ENCODE measurements at regions not wholly inside any gene's neighbourhood (a gene's known extent, or its start where the extent isn't known, plus 50 kb on each side); places are given as distances from the start of the nearest gene placed in this dataset.

DNA sequence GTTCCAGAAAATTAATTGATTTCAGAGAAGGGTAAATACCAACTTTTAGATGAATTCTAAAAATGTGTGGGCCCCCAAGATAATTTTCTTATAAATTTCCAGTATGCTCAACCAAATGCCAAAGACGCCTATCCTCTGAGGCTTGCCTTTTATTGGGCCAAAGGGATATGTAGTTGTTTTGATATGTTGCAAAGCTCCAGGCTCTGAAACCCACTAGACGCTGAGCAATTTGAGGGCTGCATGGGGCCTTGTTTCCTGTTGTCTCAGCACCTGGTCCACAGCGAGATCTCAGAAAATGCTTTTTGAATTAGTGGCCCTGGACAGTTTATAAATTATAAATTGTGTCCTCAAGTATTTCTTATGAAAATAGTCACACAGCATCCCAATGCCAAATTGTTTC is 397.2 kb downstream of the SAMD5 start:
- no peak for DNase-seq (ENCODE audit: low read depth in 2 of 2)

DNA sequence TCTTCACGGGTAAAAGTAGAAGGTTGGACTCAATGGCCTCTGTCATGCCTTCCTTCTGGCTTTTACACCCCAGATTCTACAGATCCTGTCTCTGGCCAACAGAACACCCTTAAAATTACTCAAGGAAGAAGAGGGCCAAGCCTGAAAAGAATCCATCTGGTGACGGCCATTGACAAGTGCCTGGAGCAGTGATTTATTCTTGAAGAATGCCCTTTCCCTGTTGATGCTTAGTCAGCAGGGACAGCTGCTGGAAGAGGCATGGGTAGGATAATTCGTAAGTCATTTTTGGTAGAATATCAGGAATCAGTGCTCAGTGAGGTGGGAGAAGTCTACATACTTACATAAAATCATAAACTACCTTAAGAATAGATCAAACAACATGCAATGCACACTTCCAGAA is 397.9 kb downstream of the SAMD5 start:
- DNase-seq (ENCODE audit: low read depth in 2 of 2), result no peak

DNA sequence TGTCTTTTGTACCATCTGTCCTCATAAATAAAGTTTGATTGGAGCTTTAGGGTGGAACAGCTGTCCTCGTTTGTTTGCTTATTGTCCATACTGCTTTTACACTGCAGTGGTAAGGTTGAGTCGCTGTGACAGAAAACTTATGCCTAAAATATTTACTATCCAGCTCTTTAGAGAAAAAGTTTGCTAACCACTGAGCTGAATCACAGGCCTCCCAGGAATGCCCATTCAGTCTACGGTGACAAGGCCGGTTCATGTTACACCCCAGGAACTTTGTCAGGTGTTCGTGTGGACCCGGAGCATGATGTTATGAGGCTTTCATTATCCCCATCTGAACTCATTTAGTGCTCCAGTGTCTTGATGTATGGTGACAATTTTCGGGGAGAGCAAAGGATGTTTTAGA is 401.1 kb downstream of the SAMD5 start:
- DNase-seq (ENCODE audit: low read depth in 2 of 2), result no peak

DNA sequence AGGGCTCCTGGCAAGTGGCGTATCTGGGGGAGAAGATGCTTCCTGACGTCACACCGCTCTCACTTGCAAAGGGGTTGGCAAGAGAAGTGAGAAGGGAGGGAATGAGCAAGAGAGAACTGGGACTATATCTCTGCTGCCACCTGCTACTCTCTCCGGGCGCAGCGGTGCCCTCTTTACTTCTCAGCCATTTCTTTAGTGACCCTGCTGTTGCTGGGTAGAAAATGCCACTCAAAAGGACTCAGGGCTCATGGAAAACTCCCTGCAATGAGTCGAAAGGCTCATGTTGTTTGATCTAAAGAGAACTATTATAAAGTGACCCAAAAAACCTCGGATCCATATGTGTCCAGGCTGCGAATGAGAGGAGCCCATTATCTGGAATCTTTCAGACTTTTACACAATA is 401.8 kb downstream of the SAMD5 start:
- DNase-seq (ENCODE audit: low read depth in 2 of 2), result no peak

DNA sequence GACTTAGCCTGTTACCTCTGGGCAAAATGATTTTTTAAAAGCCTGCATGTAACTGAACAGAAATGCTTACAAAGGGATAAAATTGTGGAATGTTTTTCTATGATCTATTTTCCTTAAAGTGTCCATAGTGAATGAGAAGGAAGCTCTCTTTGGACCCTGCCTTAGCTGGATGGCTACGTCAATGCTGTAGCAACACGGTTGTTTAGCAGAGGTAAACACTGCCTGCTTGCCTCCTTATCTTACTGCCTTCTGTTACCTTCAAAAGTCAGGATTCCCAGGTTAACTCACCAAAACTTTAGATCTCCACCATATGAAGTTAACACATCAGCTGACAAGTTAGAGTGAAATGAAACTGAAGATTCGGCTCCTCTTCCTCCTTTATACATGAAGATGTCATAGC is 402.6 kb downstream of the SAMD5 start:
- no peak for DNase-seq (ENCODE audit: low read depth in 2 of 2)

DNA sequence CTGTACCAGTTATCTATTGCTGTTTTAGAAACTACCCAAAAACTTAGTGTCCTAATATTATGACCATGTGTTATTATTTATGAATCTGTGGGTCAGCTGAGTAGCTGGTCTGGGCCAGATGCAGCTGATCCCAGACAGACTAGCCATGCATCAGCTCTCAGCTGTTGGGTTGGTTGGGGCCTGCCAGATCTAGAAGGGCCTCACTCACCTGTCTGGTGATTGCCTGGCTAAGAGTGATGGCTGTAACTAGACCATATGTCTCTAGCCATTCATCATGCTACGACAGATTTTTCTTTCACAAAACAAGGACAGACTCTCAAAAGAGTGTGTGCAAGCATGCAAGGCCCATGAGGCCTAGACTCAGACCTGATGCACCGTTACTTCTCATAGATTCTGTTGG is 403.2 kb downstream of the SAMD5 start:
- no peak for DNase-seq (ENCODE audit: low read depth in 2 of 2)

DNA sequence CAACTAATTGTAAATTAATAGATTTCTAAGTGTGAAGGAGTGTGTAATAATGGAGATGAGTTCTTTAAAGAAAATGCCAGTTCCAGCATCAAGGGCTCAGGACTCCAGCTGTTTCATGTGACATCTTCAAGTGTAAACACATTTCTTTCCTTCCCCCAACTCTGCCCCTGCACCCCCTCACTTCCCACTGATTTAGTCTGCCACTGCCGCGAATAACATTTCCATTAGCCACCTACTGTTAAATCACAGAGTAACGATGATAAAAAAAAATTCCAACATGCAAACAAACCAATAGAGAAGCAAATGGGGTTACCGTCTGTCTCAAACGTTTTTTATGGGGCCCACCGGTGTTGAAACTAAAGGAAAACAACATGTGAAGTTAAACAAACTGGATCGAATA is 414.3 kb downstream of the SAMD5 start:
- no peak for DNase-seq (ENCODE audit: low read depth in 2 of 2)

DNA sequence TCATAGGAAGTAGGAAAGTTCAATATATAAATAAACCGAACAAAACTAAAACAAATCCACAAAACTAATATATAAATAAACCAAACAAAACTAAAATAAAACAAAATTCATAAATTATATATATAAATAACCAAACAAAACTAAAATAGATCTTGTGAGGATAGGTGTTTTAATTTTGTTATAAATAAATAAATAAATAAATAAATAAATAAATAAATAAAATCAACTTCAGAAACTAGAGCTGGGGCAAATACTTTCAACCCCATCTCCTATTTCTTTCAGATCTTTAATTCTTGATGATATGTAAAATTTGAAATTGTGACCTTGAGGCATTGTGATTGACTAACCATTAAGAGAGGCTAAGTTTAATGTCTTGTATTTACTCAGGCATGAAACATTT is 416.1 kb downstream of the SAMD5 start:
- DNase-seq (ENCODE audit: low read depth in 2 of 2), result no peak

DNA sequence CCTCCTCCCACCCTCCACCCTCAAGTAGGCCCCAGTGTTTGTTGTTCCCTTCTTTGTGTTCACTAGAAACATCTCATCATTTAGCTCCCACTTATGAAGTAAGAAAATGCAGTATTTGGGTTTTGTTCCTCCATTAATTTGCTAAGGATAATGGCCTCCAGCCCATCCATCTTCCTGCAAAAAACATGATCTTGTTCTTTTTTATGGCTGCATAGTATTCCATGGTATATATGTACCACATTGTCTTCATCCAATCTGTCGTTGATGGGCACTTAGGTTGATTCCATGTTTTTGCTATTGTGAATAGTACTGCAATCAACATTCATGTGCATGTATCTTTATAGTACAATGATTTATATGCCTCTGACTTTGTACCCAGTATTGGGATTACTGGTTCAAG is 416.8 kb upstream of the SASH1 start:
- DNase-seq (ENCODE audit: low read depth in 2 of 2), result no peak

DNA sequence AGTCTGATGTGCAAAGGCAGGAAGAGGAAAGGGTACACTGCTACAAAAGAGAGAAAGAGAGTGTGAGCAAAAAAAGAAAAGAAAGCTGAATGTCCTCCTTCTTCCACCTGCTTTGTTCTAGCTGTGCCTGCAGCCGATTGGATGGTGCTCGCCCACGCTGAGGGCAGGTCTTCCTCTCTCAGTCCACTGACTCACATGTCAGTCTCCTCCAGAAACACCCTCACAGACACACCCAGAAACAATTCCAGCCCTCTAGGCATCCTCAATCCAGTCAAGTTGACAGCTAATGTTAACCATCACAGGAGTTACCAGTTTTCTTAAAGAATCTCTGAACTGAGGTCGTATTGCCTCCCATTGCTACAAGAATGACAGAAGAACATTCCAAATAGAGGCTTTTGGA is 411.9 kb upstream of the SASH1 start:
- no peak for DNase-seq (ENCODE audit: low read depth in 2 of 2)

DNA sequence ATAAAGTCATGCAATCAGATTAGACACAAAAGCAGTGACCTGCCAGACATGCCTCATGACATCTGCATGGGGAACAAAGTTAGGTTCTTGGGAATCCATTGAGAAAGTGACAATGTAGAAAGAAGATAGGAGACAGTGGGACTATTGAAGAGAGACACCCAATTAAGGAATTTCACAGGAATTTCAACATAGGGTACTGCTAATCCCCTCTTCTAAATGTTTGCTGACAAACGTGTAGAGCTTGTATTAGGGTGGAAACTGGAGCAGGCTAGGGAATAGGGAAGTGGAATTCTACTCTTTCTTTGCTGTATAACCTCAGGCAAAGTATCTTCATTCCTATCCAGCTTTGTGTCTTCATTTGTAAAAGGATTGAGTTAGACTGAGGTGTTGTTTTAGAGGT is 409.4 kb upstream of the SASH1 start:
- DNase-seq (ENCODE audit: low read depth in 2 of 2), result no peak

DNA sequence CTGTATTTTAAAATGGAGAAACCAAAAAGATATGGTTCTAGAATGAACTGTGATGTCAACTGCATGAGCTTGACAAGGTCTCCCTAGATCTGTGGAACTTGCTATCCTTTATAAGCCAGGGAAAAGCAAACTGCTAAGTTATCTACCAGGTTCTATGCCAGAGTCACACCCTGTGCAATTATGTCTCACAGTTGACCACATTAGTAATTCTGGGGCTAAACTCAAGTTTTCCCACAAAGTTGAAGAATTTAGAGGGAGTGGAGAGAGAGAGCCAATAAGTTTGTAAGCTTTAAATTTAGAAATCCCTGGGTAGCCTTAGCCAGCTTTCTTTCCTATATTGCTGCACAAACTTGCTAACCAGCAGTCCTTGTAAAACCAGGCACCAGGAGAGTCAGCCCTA is 407.0 kb upstream of the SASH1 start:
- DNase-seq (ENCODE audit: low read depth in 2 of 2), result no peak

DNA sequence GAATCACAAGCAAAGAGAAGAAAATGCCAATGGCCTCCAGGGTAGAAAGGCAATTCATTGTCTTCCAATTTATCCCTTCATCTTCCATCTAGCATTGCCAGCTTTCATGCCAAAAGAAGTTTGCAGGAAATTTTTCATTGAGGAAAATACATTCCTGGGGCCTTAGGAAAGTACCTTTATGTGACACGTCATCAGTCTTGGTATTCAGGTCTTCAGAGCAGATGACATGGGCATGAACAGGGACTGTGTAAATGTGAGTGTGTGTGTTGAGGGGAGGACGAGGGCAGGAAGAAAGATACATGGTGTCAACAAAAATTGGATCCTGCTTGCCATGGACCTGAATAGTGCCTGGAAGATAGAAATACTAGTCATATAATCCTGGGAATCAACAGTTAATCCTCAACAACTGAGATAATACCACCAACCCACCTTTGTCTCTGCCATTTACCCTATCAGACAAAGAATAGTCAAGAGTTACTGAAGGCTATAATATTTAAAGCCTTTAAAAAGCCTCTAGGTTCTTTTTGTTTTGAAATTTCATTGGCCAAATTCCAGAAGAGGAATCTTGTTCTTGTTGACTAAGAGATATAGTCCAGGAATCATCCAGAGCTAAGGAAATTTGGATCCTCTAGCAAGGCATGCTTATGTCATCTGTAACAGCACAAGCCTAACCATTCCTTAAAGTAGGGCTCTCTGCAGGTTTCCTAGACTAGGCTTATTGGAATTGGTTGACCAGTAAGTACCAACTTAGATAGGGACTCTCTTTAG is 405.8 kb upstream of the SASH1 start:
- no peak for DNase-seq (ENCODE audit: low read depth in 2 of 2)

DNA sequence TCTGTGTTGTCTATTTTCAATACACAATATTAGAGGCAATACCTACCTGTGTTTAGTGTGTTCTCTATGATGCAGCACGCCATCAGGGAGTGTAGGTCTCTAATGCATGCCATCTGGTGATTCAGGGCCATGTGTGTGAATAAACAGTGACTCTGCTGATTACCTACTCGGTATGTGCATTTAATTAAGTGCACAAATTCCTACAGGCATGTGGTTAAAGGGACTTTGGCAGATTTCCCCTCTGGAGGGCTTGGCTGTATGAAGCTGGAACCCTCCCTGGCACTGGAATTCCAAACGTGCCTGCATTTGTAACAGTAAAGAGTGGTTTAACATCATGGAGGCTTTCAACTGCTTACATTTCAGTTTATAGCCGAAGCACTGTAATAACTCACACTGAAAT is 401.5 kb upstream of the SASH1 start:
- no peak for DNase-seq (ENCODE audit: low read depth in 2 of 2)

DNA sequence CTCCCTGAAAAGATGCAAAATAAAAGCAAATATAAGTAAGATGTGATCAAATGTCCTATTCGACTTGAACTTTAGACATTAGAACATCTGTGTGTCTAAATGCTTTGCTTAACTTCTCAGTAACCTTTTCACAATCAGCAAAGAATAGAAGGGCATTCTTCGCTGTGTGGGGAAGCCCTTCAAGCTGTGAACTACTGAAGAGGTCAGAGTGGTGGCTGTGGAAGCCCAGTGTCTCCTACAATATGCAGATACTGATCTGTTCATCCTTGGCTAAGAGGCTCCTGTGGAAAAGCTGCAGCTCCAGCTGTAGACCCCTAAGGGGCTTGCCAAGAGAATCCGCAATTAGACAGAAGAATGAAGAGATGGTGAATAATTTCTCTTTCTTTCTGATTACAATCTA is 400.3 kb upstream of the SASH1 start:
- DNase-seq (ENCODE audit: low read depth in 2 of 2), result no peak

DNA sequence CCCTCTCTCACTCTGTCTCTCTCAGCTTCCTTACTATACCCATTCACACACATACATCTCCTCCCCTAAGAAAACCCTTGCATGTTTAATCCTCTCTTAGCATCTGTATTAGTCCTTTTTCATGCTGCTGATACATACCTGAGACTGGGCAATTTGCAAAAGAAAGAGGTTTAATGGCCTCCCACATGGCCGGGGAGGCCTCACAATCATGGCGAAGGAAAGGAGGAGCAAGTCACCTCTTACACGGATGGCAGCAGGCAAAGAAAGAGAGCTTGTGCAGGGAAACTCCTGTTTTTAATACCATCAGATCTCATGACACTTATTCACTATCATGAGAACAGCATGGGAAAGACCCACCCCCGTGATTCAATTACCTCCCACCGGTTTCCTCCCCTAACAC is 398.5 kb upstream of the SASH1 start:
- no peak for DNase-seq (ENCODE audit: low read depth in 2 of 2)

DNA sequence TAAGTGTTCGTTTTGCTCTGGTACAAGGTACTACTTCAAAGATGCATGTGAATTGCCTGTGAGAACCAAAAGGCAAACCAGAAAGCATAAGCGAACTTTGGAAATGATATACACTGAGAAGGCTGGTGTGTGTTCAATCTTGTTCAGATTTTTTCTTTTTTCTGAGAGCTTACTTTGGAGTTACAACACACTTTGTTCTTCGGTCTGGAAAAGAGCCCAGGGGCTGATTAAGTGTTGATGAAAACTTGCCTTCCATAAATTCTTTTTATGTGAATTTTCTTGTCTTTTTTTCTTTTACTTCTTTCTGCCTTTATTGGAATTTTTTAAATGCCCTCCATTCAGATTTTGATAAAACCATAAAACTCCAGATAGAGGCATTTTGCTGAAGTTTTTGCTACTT is 395.1 kb upstream of the SASH1 start:
- DNase-seq (ENCODE audit: low read depth in 2 of 2), result no peak

DNA sequence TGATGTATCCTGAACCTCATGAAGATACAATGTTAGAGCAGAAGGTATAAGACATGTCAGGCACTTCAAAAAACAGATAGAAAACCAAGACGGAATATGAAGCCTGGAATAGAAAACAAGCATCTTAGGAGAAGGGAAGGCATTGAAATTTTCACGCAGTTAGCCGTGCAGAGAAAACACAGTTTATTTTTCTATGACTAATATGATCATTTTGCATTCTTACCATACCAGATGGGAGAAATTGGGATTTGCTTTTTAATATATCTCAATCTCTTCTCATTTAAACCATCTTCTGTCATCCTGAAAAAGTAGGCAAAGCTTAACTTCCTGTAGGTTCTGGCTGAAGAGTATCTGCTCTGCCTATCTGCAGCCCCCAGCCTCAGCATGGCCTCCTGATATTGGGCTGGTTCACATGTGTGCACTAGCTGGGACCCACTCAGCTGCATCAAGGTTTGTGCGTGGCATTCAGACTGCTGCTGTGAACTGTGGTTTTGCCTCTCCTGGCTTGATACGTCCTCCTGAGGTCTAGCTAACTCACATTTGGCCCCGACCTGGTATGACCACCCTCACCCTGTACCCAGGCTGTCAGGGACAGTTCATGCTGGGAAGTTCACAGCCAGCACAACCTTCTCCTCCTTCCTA is 392.5 kb upstream of the SASH1 start:
- DNase-seq (ENCODE audit: low read depth in 2 of 2), result no peak

DNA sequence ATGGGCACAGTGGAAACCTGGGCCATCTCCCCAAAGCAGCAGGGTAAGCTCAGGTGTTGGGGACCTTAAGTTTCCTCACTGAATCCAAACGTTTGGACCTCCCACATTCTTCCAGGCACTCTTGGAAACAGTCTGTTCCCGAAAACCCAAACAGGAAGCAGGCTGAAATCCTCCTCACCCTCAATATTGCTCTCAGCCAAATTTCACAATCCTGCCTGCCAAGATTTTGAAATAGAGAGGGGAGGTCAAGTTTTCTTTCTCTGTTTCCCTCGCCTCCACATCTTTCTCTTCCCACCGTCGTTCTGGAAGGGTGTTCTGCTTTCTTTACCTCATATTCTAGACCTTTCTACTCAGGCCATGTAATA is 392.0 kb upstream of the SASH1 start:
- no peak for DNase-seq (ENCODE audit: low read depth in 2 of 2)

DNA sequence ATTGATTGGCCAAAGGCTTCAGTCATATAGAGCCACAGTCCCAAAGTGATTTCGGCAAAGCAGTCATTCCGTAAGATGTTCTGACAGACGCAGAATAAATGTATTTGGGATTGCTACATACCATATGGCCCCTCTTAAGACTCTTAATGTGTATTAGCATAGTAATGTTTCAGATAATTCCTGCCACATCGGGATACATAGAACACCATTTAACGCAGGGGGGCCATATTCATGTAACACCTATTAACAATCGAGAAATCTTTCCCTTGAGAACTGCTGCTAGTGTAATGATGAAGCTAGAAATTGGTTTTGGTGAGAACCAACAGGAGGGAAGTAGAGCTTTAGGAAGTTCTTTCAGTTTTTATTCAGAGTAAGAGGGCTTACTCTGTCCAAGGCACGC is 390.9 kb upstream of the SASH1 start:
- DNase-seq (ENCODE audit: low read depth in 2 of 2), result no peak

DNA sequence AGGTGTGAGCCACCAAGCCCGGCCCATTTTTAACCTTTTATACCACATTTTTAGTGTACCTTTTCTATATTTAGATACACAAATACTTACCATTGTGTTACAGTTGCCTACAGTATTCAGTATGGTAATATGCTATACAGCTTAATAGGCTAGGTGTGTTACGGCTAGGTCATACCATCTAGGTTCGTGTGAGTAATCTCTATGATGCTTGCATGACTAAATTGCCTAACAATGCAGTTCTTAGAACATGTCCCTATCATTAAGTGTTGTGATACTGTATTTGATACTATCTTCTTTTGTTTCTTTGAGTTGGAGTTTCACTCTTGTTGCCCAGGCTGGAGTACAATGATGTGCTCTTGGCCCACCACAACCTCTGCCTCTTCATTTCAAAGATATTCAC is 387.7 kb upstream of the SASH1 start:
- DNase-seq (ENCODE audit: low read depth in 2 of 2), result no peak

DNA sequence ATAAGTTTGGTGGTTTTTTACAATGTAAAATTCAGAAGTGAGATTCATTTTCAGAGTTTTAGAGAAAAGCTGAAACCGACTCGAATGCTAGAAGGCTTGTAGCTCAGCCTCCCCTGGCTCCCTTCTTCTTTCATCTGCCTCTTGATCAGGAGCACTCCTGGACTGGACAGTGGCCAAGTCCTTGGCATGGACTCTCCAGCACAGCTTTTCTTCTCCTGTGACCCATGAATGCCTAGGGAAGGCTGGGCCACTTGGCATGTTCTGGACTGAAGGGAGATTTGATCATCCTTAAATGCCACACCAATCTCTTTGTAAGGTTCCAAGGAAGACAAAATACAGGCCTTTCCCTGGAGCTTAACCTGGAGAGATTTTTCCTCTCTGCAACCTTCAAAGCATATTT is 384.0 kb upstream of the SASH1 start:
- DNase-seq (ENCODE audit: low read depth in 2 of 2), result no peak

DNA sequence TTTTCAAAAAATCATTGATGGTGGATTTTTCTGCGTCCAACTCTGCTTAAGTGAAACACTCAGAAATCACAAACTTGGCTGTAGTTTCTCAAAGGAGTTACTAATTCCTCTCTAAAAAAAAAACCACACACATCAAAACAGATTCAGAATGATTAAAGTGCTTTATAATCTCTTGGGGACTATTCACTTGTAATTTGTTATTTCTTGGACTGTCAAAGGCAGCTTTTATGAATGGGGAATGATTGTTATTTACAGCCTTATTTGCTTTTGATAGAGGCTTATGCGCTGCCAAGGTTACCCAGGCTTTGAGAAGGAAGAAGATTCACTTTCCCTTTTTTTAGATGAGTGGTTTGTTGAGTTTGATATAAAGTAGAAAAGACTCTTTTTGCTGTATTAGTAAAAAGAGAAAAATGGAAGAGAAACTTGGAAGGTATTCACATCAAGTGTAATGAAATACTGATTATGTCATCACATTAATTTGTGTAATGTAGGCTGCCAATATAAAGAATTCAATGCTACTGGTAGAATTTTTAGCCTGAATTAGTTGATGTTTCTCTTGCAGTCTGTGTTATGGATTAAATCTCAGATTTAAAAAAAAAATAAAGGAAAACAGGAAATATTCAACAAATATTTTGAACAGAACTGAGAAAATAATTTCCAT is 381.0 kb upstream of the SASH1 start:
- DNase-seq (ENCODE audit: low read depth in 2 of 2), result no peak

Data from dermis microvascular lymphatic vessel endothelial cell (primary cell).